Thyroid gland (tissue), 4 donors: ENCODE measurements at regions not wholly inside any gene's neighbourhood (a gene's known extent, or its start where the extent isn't known, plus 50 kb on each side); places are given as distances from the start of the nearest gene placed in this dataset.

Source experiments
- DNase-seq, 2 donors: peaks; one replicate each; pipeline ENCODE4 v3.0.0-alpha.2; 2019
- H3K27ac ChIP-seq, 3 donors: fragments of 200-600 bp; sonication (generic); 1 replicate in 2 of 3; 2 replicates in 1 of 3; pipeline ENCODE4 v1.5.1; 2016 to 2019; ENCODE audit warnings: mild to moderate bottlenecking in 1 of 3, moderate library complexity in 1 of 3
- H3K27me3 ChIP-seq: fragments of 200-600 bp; sonication (generic); one replicate; pipeline ENCODE4 v1.5.1; 2019
- H3K36me3 ChIP-seq, 2 donors: fragments of 200-600 bp; sonication (generic); one replicate each; pipeline ENCODE4 v1.5.1; 2016 to 2019
- H3K4me1 ChIP-seq, 2 donors: fragments of 200-600 bp; sonication (generic); one replicate each; pipeline ENCODE4 v1.5.1; 2017 to 2019
- H3K4me3 ChIP-seq, 3 donors: fragments of 200-600 bp; sonication (generic); replicated peaks in 1 of 3; 1 replicate in 2 of 3; 2 replicates in 1 of 3; pipeline ENCODE4 v1.5.1; 2016; ENCODE audit warnings: mild to moderate bottlenecking in 1 of 3
- H3K9me3 ChIP-seq: fragments of 200-600 bp; sonication (generic); one replicate; pipeline ENCODE4 v1.5.1; 2017
- CTCF ChIP-seq, 6 experiments: fragments of 200-600 bp in 3 of 6; fragments of 450-650 bp in 3 of 6; sonication (generic) in 3 of 6; IDR thresholded peaks; one replicate each; pipeline ENCODE4 v1.5.1; 2016 to 2019; ENCODE audit warnings: antibody characterized with exemption in 6 of 6, mild to moderate bottlenecking in 2 of 6, inconsistent platforms in 1 of 6, moderate library complexity in 1 of 6
- POLR2A ChIP-seq, 2 donors: fragments of 450-650 bp; IDR thresholded peaks; one replicate each; pipeline ENCODE4 v1.6.1; 2017; ENCODE audit warnings: antibody characterized with exemption in 2 of 2, mild to moderate bottlenecking in 2 of 2, moderate library complexity in 1 of 2
- WGBS, 2 donors: methylation state at CpG; one replicate each; pipeline ENCODE4 v1.1.5; 2017; 5-methylcytosine and 5-hydroxymethylcytosine counted together
- intact Hi-C: fragments of 100-400 bp; cut with DNase I; formaldehyde crosslinking; loops from one replicate; pipeline ENCODE4 v1.15.1; 2023

- no peak for DNase-seq
- Histone ChIP-seq H3K4me1 (no peaks in the 10 kb centered on the region), H3K27ac (no peak overlapping the region), H3K4me3 (no peak overlapping the region), H3K9me3 (no peaks in the 10 kb centered on the region), H3K27me3 (no peaks in the 10 kb centered on the region), H3K36me3 (no peaks in the 10 kb centered on the region)
- WGBS, 2 donors = 77 to 81% methylated on average over 1 of the region's 1 CpG
- TF ChIP-seq POLR2A (IDR thresholded peaks at IDR 0.05) (no peak), CTCF (IDR thresholded peaks at IDR 0.05) (no peak)
- intact Hi-C loops = no loop called here
Measured at GRCh38 chr18:66211749-66212148, 392.1 kb downstream of the CDH19 start.

GRCh38 chr18:66210875-66211274 lies 393.0 kb downstream of the CDH19 start:
- H3K4me3 ChIP-seq = no peak overlapping the region
- DNase-seq = no peak
- intact Hi-C loops = no loop called here
- H3K27ac ChIP-seq = no peak overlapping the region
- H3K27me3 ChIP-seq = no peaks in the 10 kb centered on the region
- H3K36me3 ChIP-seq = no peaks in the 10 kb centered on the region
- no peaks in the 10 kb centered on the region for H3K9me3 ChIP-seq
- TF ChIP-seq POLR2A (IDR thresholded peaks at IDR 0.05) (no peak), CTCF (IDR thresholded peaks at IDR 0.05) (no peak)
- no peaks in the 10 kb centered on the region for H3K4me1 ChIP-seq
- 95 to 97% methylated on average over 3 of the region's 3 CpGs for WGBS, 2 donors

- DNase-seq = no peak
- Histone ChIP-seq H3K4me3 (no peak overlapping the region), H3K27me3 (no peaks in the 10 kb centered on the region), H3K9me3 (no peaks in the 10 kb centered on the region), H3K4me1 (no peaks in the 10 kb centered on the region), H3K36me3 (no peaks in the 10 kb centered on the region), H3K27ac (no peak overlapping the region)
- TF ChIP-seq POLR2A (IDR thresholded peaks at IDR 0.05) (no peak), CTCF (IDR thresholded peaks at IDR 0.05) (no peak)
- 90% methylated on average over 4 of the region's 4 CpGs for WGBS, 2 donors
- intact Hi-C loops = no loop called here
Measured at GRCh38 chr18:66209656-66210055, 394.2 kb downstream of the CDH19 start.

- Histone ChIP-seq H3K4me1 (peaks cover 0 to 8% of the 10 kb centered on the region in 2 donors), H3K9me3 (no peaks in the 10 kb centered on the region), H3K36me3 (no peaks in the 10 kb centered on the region), H3K27me3 (no peaks in the 10 kb centered on the region), H3K4me3 (no peak overlapping the region), H3K27ac (no peak overlapping the region)
- intact Hi-C loops = no loop called here
- TF ChIP-seq CTCF (IDR thresholded peaks at IDR 0.05) (no peak), POLR2A (IDR thresholded peaks at IDR 0.05) (no peak)
- DNase-seq = no peak
- WGBS, 2 donors = 0% methylated on average over 1 of the region's 1 CpG
Measured at GRCh38 chr18:66196805-66197204, 407.1 kb downstream of the CDH19 start.

GRCh38 chr18:66193938-66194337 lies 410.0 kb downstream of the CDH19 start:
- 68 to 69% methylated on average over 4 of the region's 4 CpGs for WGBS, 2 donors
- TF ChIP-seq CTCF (IDR thresholded peaks at IDR 0.05) (no peak), POLR2A (IDR thresholded peaks at IDR 0.05) (no peak)
- H3K4me1 ChIP-seq = peaks cover under 1 to 9% of the 10 kb centered on the region in 2 donors
- intact Hi-C loops = no loop called here
- H3K9me3 ChIP-seq = no peaks in the 10 kb centered on the region
- H3K4me3 ChIP-seq = no peak overlapping the region
- no peak overlapping the region for H3K27ac ChIP-seq
- no peak for DNase-seq
- no peaks in the 10 kb centered on the region for H3K36me3 ChIP-seq
- H3K27me3 ChIP-seq = no peaks in the 10 kb centered on the region
